ENCODE measurements at regions not wholly inside any gene's neighbourhood (a gene's known extent, or its start where the extent isn't known, plus 50 kb on each side); places are given as distances from the start of the nearest gene placed in this dataset.

DNA sequence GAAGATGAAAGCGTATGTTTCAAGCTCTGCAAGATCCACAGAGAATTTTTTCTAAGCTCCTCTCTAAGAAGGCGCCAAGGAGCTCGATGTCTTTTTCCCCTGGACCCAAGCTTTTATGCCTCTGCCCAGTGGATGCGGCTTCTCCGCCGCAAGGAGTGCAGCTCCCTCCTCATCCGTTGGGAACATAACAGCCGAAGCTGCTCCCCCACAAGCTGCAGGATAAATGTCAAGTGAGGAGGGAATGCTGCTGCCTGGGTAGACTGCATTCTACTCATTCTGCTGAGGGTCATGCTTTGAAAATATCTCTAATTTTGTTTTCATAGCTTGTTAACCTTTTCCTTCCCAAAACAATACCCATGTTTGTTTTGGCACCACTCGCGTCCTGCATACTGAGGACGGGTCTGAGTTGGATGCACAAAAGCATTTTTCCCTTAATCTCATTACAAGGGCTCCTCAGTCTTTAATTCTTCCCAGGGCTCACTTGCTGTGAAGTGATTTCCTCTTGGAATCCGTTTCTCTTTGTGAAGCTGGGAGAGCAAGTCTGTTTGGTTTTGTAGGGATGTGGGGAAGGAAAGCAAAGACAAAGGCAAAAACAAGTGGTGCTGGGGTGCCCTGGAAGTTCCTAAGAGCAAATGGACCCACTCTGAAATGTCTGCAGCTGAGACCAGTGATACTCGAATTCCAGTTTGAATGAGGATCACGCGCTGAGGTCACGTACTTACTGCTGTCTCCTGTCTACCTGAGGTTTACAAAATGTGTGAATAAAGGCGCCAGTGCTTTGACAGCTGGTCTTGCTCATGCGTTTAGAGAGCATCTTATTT lies 134.0 kb upstream of the IRF2BP2 start (continued):
- TF ChIP-seq ZFX (IDR thresholded peaks at IDR 0.05) (no peak), SRF (IDR thresholded peaks at IDR 0.05; ENCODE audit: low read depth) (no peak)
- TF ChIP-seq, protein P1, sequence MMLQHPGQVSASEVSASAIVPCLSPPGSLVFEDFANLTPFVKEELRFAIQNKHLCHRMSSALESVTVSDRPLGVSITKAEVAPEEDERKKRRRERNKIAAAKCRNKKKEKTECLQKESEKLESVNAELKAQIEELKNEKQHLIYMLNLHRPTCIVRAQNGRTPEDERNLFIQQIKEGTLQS (IDR thresholded peaks at IDR 0.05): no peak

DNA sequence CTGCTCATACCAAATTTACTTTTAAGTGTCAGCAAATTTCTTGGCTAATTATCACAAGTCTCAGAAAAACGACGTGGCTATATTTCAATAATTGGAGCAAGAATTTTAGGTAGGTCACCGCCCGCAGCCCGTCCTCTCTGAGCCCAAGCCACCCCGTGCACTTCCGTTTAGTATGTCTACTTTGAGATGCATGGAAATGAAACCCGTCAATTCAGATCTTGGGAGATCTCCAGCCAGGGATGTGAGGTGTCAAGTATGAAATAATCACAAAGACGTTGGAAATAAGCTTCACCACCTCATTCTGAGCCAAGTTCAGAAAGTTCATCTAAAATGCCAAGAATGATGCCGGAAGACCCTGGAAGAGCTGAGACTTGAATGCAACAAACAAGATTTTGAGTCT lies 132.6 kb upstream of the IRF2BP2 start:
- Histone ChIP-seq H3K9me2 (ENCODE audit: insufficient read depth) (no peaks in the 10 kb centered on the region), H3K36me3 (ENCODE audit: control insufficient read depth in 1 of 2, insufficient read depth in 2 of 2, low read length in 2 of 2) (no peaks in the 10 kb centered on the region), H3K27me3 (ENCODE audit: insufficient read depth, low read length) (no peaks in the 10 kb centered on the region; the same call in 1 of the 2 replicates), H2AFZ (ENCODE audit: low read depth, low read length, poor library complexity, severe bottlenecking) (no peak overlapping the region), H3K79me2 (ENCODE audit: insufficient read depth, low read length) (no peaks in the 10 kb centered on the region), H3K9ac (ENCODE audit: low read length) (no peak overlapping the region), H3K4me3 (replicated peaks in 1 of 2; ENCODE audit: low read depth in 1 of 2, low read length in 2 of 2) (no peak overlapping the region), H3K9me3 (ENCODE audit: control insufficient read depth in 1 of 2, insufficient read depth in 1 of 2, low read depth in 1 of 2, low read length in 2 of 2) (no peaks in the 10 kb centered on the region), H3K4me2 (ENCODE audit: low read length) (no peak overlapping the region), H4K20me1 (ENCODE audit: insufficient read depth) (no peaks in the 10 kb centered on the region), H3K4me1 (ENCODE audit: control insufficient read depth in 1 of 2, insufficient read depth in 2 of 2, low read length in 2 of 2) (peaks cover 12 to 19% of the 10 kb centered on the region in 2 experiments), H3K27ac (ENCODE audit: low read depth, low read length) (no peak overlapping the region)
- CTCF ChIA-PET: no interaction called here
- RAD21 ChIA-PET (ENCODE audit: low non-redundant PET in 1 of 2, low total read pairs in 2 of 2, uncharacterized antibody in 2 of 2, unreplicated experiment in 2 of 2): no interaction called here
- POLR2A ChIA-PET: no interaction called here
- intact Hi-C loops (cut with micrococcal nuclease): loop anchor here (10.0 kb wide), 1 partner anchor 122 kb away; no protein-coding TSS in a partner anchor
- no peak for TF ChIP-seq TCF7L2 (IDR thresholded peaks at IDR 0.05; ENCODE audit: borderline replicate concordance, extremely low read depth, insufficient read depth, insufficient read length)
- TF ChIP-seq, protein P2, sequence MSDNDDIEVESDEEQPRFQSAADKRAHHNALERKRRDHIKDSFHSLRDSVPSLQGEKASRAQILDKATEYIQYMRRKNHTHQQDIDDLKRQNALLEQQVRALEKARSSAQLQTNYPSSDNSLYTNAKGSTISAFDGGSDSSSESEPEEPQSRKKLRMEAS (IDR thresholded peaks at IDR 0.05): no peak
- TF ChIP-seq ELF1 (IDR thresholded peaks at IDR 0.05; ENCODE audit: borderline replicate concordance, low read depth): no peak
- TF ChIP-seq EGR1 (IDR thresholded peaks at IDR 0.05; ENCODE audit: low read depth): no peak
- DNase-seq (ENCODE audit: low read depth, low spot score): no peak
- no TSS peak for BruUV-seq (replicated peaks)
- ATAC-seq: no peak

DNA sequence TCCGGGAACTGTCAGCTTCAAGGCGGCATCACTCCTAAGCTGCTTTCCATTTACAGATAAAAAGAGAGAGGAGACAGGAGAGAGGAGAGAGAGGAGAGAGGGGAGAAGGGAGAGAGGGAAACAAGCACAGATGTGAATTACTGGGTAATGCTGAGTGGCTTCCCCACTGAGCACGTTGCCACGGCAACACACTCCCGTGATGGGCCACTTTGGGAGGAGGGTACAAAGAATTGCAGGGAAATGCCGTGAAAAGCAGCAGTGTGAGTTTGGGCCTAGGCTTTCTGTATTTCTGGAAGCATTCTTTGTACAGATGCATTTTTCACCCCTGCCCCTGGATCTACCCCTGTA lies 128.0 kb upstream of the IRF2BP2 start:
- H3K27me3 ChIP-seq (ENCODE audit: insufficient read depth, low read length): no peaks in the 10 kb centered on the region
- RAD21 ChIA-PET (ENCODE audit: low non-redundant PET in 1 of 2, low total read pairs in 2 of 2, uncharacterized antibody in 2 of 2, unreplicated experiment in 2 of 2): no interaction called here
- no peaks in the 10 kb centered on the region for H3K9me2 ChIP-seq (ENCODE audit: insufficient read depth)
- H3K9ac ChIP-seq (ENCODE audit: low read length): no peak overlapping the region
- H3K4me1 ChIP-seq (ENCODE audit: control insufficient read depth in 1 of 2, insufficient read depth in 2 of 2, low read length in 2 of 2): peaks cover 0 to 3% of the 10 kb centered on the region in 2 experiments; a peak in 1 of 4 replicates
- BruUV-seq (replicated peaks): no TSS peak
- intact Hi-C loops (cut with micrococcal nuclease): no loop called here
- H3K9me3 ChIP-seq (ENCODE audit: control insufficient read depth in 1 of 2, insufficient read depth in 1 of 2, low read depth in 1 of 2, low read length in 2 of 2): no peaks in the 10 kb centered on the region
- ATAC-seq: no peak
- no peaks in the 10 kb centered on the region for H3K79me2 ChIP-seq (ENCODE audit: insufficient read depth, low read length)
- H3K4me2 ChIP-seq (ENCODE audit: low read length): no peak overlapping the region
- no peak overlapping the region for H3K27ac ChIP-seq (ENCODE audit: low read depth, low read length)
- CTCF ChIA-PET: interaction anchor here (1.2 kb wide), 1 partner anchor 14 kb away, joined by 3 read pairs; no protein-coding TSS in a partner anchor
- H2AFZ ChIP-seq (ENCODE audit: low read depth, low read length, poor library complexity, severe bottlenecking): no peak overlapping the region
- H3K4me3 ChIP-seq (replicated peaks in 1 of 2; ENCODE audit: low read depth in 1 of 2, low read length in 2 of 2): no peak overlapping the region
- POLR2A ChIA-PET: no interaction called here
- no peaks in the 10 kb centered on the region for H3K36me3 ChIP-seq (ENCODE audit: control insufficient read depth in 1 of 2, insufficient read depth in 2 of 2, low read length in 2 of 2)
- no peaks in the 10 kb centered on the region for H4K20me1 ChIP-seq (ENCODE audit: insufficient read depth)
- no peak for DNase-seq (ENCODE audit: low read depth, low spot score)
- TF ChIP-seq ELF1 (IDR thresholded peaks at IDR 0.05; ENCODE audit: borderline replicate concordance, low read depth) (no peak), RAD21 (IDR thresholded peaks at IDR 0.05; ENCODE audit: low read depth) (no peak), YY1 (IDR thresholded peaks at IDR 0.05; ENCODE audit: extremely low read depth, insufficient replicate concordance, low read depth, low read length) (no peak), CBX3 (IDR thresholded peaks at IDR 0.05; ENCODE audit: low read depth) (no peak), EGR1 (IDR thresholded peaks at IDR 0.05; ENCODE audit: low read depth) (no peak), ZFX (IDR thresholded peaks at IDR 0.05) (no peak), POLR2AphosphoS5 (IDR thresholded peaks at IDR 0.05; ENCODE audit: low read depth, low read length) (no peak), EZH2 (IDR thresholded peaks at IDR 0.05) (no peak), FOSL1 (IDR thresholded peaks at IDR 0.05; ENCODE audit: low read depth) (no peak)
- TF ChIP-seq, protein P3, sequence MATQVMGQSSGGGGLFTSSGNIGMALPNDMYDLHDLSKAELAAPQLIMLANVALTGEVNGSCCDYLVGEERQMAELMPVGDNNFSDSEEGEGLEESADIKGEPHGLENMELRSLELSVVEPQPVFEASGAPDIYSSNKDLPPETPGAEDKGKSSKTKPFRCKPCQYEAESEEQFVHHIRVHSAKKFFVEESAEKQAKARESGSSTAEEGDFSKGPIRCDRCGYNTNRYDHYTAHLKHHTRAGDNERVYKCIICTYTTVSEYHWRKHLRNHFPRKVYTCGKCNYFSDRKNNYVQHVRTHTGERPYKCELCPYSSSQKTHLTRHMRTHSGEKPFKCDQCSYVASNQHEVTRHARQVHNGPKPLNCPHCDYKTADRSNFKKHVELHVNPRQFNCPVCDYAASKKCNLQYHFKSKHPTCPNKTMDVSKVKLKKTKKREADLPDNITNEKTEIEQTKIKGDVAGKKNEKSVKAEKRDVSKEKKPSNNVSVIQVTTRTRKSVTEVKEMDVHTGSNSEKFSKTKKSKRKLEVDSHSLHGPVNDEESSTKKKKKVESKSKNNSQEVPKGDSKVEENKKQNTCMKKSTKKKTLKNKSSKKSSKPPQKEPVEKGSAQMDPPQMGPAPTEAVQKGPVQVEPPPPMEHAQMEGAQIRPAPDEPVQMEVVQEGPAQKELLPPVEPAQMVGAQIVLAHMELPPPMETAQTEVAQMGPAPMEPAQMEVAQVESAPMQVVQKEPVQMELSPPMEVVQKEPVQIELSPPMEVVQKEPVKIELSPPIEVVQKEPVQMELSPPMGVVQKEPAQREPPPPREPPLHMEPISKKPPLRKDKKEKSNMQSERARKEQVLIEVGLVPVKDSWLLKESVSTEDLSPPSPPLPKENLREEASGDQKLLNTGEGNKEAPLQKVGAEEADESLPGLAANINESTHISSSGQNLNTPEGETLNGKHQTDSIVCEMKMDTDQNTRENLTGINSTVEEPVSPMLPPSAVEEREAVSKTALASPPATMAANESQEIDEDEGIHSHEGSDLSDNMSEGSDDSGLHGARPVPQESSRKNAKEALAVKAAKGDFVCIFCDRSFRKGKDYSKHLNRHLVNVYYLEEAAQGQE (IDR thresholded peaks at IDR 0.05; ENCODE audit: low read depth): no peak
- TF ChIP-seq, protein P1 (IDR thresholded peaks at IDR 0.05): no peak
